ENCODE measurements at regions not wholly inside any gene's neighbourhood (a gene's known extent, or its start where the extent isn't known, plus 50 kb on each side); places are given as distances from the start of the nearest gene placed in this dataset.

DNA sequence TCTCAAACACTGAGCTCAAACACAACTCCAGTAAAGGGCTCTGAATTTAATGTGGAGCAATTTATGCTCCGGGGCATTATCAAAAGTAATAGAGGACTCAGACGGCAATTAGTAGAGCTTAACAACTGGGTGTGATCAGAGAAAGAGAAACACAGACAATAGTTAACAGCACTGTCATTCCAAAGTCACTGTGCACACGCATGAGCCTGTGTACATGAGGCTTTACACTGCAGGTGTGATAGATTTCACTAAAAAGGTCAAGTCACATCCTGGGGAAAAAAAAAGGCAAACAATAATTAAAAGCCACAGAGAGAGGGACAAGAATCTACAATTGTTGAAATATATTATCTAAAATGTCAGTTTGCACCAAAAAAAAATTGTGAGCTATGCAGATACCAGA is 956.5 kb downstream of the CDH18 start:
- no TSS peak for BruUV-seq (replicated peaks)
- no peak for DNase-seq (ENCODE audit: low spot score)
- no peaks in the 10 kb centered on the region for H3K4me1 ChIP-seq (ENCODE audit: insufficient read depth, low read length)
- H3K27ac ChIP-seq (ENCODE audit: extremely low read length, insufficient read depth, low read length): no peak overlapping the region
- ATAC-seq: no peak
- H3K4me3 ChIP-seq (replicated peaks in 1 of 3; ENCODE audit: insufficient read depth in 1 of 3, low read depth in 2 of 3, low read length in 3 of 3): no peak overlapping the region
- intact Hi-C loops (cut with micrococcal nuclease; ENCODE audit: unreplicated experiment): no loop called here
- POLR2A ChIA-PET: no interaction called here
- no peaks in the 10 kb centered on the region for H4K20me1 ChIP-seq (ENCODE audit: insufficient read depth, low read length)
- TF ChIP-seq GATAD2A (CRISPR knock-in tag; IDR thresholded peaks at IDR 0.05) (no peak), KDM4B (CRISPR knock-in tag; IDR thresholded peaks at IDR 0.05) (no peak), ZNF430 (CRISPR knock-in tag; IDR thresholded peaks at IDR 0.05) (no peak), ZNF619 (CRISPR knock-in tag; IDR thresholded peaks at IDR 0.05) (no peak), ZBTB1 (CRISPR knock-in tag; IDR thresholded peaks at IDR 0.05; ENCODE audit: borderline replicate concordance) (no peak), KLF12 (CRISPR knock-in tag; IDR thresholded peaks at IDR 0.05; ENCODE audit: borderline replicate concordance) (no peak)
- TF ChIP-seq, protein P1, sequence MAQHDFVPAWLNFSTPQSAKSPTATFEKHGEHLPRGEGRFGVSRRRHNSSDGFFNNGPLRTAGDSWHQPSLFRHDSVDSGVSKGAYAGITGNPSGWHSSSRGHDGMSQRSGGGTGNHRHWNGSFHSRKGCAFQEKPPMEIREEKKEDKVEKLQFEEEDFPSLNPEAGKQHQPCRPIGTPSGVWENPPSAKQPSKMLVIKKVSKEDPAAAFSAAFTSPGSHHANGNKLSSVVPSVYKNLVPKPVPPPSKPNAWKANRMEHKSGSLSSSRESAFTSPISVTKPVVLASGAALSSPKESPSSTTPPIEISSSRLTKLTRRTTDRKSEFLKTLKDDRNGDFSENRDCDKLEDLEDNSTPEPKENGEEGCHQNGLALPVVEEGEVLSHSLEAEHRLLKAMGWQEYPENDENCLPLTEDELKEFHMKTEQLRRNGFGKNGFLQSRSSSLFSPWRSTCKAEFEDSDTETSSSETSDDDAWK (CRISPR knock-in tag; IDR thresholded peaks at IDR 0.05): no peak
- TF ChIP-seq, protein P2, sequence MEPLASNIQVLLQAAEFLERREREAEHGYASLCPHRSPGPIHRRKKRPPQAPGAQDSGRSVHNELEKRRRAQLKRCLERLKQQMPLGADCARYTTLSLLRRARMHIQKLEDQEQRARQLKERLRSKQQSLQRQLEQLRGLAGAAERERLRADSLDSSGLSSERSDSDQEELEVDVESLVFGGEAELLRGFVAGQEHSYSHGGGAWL (CRISPR knock-in tag; IDR thresholded peaks at IDR 0.05): no peak
- TF ChIP-seq, protein P3, sequence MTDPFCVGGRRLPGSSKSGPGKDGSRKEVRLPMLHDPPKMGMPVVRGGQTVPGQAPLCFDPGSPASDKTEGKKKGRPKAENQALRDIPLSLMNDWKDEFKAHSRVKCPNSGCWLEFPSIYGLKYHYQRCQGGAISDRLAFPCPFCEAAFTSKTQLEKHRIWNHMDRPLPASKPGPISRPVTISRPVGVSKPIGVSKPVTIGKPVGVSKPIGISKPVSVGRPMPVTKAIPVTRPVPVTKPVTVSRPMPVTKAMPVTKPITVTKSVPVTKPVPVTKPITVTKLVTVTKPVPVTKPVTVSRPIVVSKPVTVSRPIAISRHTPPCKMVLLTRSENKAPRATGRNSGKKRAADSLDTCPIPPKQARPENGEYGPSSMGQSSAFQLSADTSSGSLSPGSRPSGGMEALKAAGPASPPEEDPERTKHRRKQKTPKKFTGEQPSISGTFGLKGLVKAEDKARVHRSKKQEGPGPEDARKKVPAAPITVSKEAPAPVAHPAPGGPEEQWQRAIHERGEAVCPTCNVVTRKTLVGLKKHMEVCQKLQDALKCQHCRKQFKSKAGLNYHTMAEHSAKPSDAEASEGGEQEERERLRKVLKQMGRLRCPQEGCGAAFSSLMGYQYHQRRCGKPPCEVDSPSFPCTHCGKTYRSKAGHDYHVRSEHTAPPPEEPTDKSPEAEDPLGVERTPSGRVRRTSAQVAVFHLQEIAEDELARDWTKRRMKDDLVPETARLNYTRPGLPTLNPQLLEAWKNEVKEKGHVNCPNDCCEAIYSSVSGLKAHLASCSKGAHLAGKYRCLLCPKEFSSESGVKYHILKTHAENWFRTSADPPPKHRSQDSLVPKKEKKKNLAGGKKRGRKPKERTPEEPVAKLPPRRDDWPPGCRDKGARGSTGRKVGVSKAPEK (CRISPR knock-in tag; IDR thresholded peaks at IDR 0.05; ENCODE audit: borderline replicate concordance): no peak
- WGBS (ENCODE audit: low lambda C conversion rate): 23% methylated on average over 3 of the region's 3 CpGs
- H3K9me3 ChIP-seq (ENCODE audit: low read length): peaks cover 44% of the 10 kb centered on the region
- H3K36me3 ChIP-seq (replicated peaks in 1 of 2; ENCODE audit: control insufficient read depth in 1 of 2, insufficient read depth in 2 of 2, low read length in 2 of 2): no peaks in the 10 kb centered on the region
- no peak overlapping the region for H3K9ac ChIP-seq (ENCODE audit: insufficient read depth, low read depth, low read length)
- CTCF ChIA-PET (ENCODE audit: low intra/inter-chr PET ratio, low total read pairs): no interaction called here
- H3K79me2 ChIP-seq (ENCODE audit: insufficient read depth, low read length): no peaks in the 10 kb centered on the region
- no peak for FAIRE-seq
- no peak overlapping the region for H3K4me2 ChIP-seq (ENCODE audit: low read depth, low read length)
- no peak overlapping the region for H2AFZ ChIP-seq (ENCODE audit: low read length)
- H3K27me3 ChIP-seq (ENCODE audit: control insufficient read depth in 1 of 2, insufficient read depth in 2 of 2, low read length in 2 of 2): no peaks in the 10 kb centered on the region
- in situ Hi-C loops (cut with HindIII; ENCODE audit: extremely low pct_ligation_motif_present, low pct_unique_long_range_greater_than_20kb): no loop called here

Data from HepG2 (cell line).